ENCODE measurements at regions not wholly inside any gene's neighbourhood (a gene's known extent, or its start where the extent isn't known, plus 50 kb on each side); places are given as distances from the start of the nearest gene placed in this dataset.

DNA sequence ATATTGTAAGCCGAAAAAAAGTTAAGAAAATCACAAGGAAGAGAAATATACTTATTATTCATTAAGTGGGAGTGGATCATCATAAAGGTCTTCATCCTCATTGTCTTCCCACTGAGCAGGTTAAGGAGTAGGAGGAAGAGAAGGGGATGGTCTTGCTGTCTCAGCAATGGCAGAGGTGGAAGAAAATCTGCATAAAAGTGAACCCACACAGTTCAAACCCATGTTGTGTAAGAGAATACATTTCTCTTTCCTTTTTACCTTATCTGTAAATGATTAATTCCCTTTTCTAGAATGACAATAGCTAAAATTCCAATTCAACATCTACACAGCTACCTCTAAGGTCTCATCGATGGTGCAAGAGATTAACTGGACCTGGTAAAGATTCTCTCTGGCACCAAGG, 904.6 kb downstream of the EPHA3 start:
- H3K9me3 Mint-ChIP-seq = peaks cover 10% of the 10 kb centered on the region
- no peaks in the 10 kb centered on the region for H3K4me1 Mint-ChIP-seq (ENCODE audit: low read depth)
- H3K27me3 Mint-ChIP-seq (ENCODE audit: low read depth) = no peaks in the 10 kb centered on the region
- H3K4me3 Mint-ChIP-seq = no peak overlapping the region
- CTCF ChIA-PET = no interaction called here
- H3K36me3 Mint-ChIP-seq (ENCODE audit: low read depth) = no peaks in the 10 kb centered on the region
- no peak overlapping the region for H3K27ac Mint-ChIP-seq
- intact Hi-C loops (cut with micrococcal nuclease) = no loop called here
- DNase-seq = no peak

DNA sequence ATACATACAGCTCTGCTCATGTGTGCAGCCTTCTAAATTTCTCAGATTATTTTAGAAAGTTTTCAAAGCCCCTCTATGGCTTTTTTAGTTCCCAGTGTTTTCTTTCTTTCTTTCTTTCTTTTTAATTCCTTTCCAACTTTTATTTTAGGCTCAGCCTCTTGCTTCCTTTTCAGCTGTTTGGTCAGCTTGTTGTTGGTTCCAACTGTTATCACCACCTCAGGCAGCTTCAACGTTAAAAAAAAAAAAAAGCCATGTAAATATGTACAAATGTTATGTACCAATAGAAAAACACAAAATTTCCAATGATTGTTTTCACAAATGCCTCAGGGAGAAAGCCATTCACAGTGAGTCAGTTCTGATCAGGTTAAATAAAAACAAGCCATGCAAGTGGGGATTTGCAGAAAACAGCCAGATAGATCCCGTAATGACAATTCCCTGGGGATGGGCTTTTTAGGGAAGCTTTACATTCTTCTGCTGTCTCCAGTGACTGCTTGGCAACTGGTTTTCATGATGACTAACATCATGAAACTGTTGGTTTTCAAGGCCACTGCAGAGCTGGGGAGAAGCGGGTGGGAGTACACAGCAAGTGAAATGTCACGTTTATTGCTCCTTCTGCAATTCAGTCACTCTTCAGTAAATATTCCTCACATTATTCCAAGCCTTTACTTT, 908.4 kb downstream of the EPHA3 start:
- no peak for DNase-seq
- H3K36me3 Mint-ChIP-seq (ENCODE audit: low read depth) = no peaks in the 10 kb centered on the region
- no peak overlapping the region for H3K4me3 Mint-ChIP-seq
- intact Hi-C loops (cut with micrococcal nuclease) = no loop called here
- H3K27me3 Mint-ChIP-seq (ENCODE audit: low read depth) = no peaks in the 10 kb centered on the region
- H3K27ac Mint-ChIP-seq = no peak overlapping the region
- H3K9me3 Mint-ChIP-seq = peaks cover 6% of the 10 kb centered on the region
- H3K4me1 Mint-ChIP-seq (ENCODE audit: low read depth) = no peaks in the 10 kb centered on the region
- CTCF ChIA-PET = interaction anchor here (1.1 kb wide), 1 partner anchor 10 kb away, joined by 3 read pairs; no protein-coding TSS in a partner anchor

DNA sequence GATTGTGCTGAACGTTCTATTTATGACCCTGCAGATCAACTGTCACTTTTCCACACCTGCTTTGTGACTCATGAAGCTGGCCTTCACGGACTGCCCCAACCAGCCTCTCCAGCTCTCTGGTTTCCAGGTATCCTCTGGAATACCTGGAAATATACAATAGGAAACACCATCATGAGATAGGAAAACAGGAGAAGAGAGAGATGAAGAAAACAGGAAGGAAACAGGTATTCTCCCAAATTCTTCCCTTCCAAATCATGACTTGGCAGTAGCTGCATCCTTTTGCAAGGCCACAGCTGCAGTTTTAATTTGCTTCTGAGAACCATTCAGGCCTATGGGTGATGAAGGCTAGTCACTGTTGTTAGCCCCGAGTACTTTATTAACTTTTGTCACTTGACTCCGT, 909.1 kb downstream of the EPHA3 start:
- H3K36me3 Mint-ChIP-seq (ENCODE audit: low read depth) = no peaks in the 10 kb centered on the region
- no peak overlapping the region for H3K4me3 Mint-ChIP-seq
- peaks cover 4% of the 10 kb centered on the region for H3K9me3 Mint-ChIP-seq
- H3K27ac Mint-ChIP-seq = no peak overlapping the region
- no peak for DNase-seq
- H3K4me1 Mint-ChIP-seq (ENCODE audit: low read depth) = no peaks in the 10 kb centered on the region
- H3K27me3 Mint-ChIP-seq (ENCODE audit: low read depth) = no peaks in the 10 kb centered on the region
- intact Hi-C loops (cut with micrococcal nuclease) = no loop called here
- CTCF ChIA-PET = interaction anchor here (1.1 kb wide), 1 partner anchor 11 kb away, joined by 3 read pairs; no protein-coding TSS in a partner anchor

DNA sequence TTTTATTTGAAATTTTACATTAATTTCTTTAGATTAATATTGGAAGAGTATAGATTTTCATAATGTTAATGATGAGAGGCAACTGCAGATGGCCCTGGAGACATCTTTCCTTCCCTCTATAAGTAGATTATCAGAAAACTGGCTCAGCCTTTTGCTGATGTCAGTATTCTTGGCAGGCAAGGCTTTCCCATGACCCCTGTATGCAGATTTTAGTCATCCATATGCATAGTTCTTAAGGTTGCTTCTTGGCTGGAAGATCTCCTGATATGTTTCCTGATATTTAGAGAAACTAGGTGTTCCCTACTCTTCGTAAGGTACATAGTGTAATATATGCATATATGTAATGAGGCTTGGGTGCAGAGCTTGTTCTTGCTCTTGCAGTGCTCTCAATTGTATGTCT, 911.4 kb downstream of the EPHA3 start:
- CTCF ChIA-PET = no interaction called here
- intact Hi-C loops (cut with micrococcal nuclease) = no loop called here
- H3K9me3 Mint-ChIP-seq = peaks cover 1% of the 10 kb centered on the region
- H3K4me3 Mint-ChIP-seq = no peak overlapping the region
- no peak overlapping the region for H3K27ac Mint-ChIP-seq
- no peaks in the 10 kb centered on the region for H3K36me3 Mint-ChIP-seq (ENCODE audit: low read depth)
- H3K4me1 Mint-ChIP-seq (ENCODE audit: low read depth) = no peaks in the 10 kb centered on the region
- DNase-seq = no peak
- H3K27me3 Mint-ChIP-seq (ENCODE audit: low read depth) = no peaks in the 10 kb centered on the region

DNA sequence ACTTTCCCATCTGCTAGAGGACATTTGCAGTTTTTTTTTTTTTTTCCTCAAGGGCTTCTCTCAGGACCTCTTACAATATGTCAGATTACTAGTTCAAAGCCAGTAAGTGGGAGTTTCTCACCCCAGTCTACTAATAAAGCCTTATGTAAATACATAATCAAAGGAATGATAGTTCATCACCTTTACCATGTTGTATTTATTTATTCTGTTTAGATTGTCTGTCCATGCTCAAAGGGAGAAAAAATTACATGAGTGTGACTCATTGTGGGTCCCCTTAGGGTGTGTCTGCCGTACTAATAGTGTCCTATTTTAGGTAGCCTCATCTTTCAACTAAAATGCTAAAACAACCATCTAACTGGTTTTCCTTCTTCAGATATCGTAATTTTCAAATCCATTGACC, 917.6 kb downstream of the EPHA3 start:
- Mint-ChIP-seq H3K9me3 (peaks cover 1% of the 10 kb centered on the region), H3K4me1 (ENCODE audit: low read depth) (no peaks in the 10 kb centered on the region), H3K27ac (no peak overlapping the region), H3K36me3 (ENCODE audit: low read depth) (no peaks in the 10 kb centered on the region), H3K4me3 (no peak overlapping the region), H3K27me3 (ENCODE audit: low read depth) (no peaks in the 10 kb centered on the region)
- CTCF ChIA-PET = interaction anchor here (0.7 kb wide), 1 partner anchor 65 kb away, joined by 6 read pairs; no protein-coding TSS in a partner anchor
- no peak for DNase-seq
- intact Hi-C loops (cut with micrococcal nuclease) = no loop called here

DNA sequence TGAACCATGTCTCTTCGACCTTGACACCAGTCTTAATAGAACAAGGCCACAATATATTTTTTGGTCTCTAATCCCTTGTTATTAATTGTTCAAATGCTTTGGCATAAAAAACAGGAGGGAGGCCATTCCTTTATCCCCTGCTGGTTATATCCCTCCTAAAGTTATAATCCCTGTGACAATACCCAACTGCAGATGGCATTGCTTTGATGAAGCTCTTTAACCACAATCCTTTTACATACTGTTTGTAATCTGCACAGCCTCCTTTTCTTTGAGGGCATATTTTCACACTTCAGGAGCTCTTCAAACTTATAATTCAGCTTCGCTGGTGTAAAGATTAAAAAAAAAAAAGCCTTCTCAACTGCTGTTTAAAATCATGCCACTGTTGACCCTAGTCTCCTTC, 919.0 kb downstream of the EPHA3 start:
- Mint-ChIP-seq H3K9me3 (peaks cover 3% of the 10 kb centered on the region), H3K27me3 (ENCODE audit: low read depth) (no peaks in the 10 kb centered on the region), H3K36me3 (ENCODE audit: low read depth) (no peaks in the 10 kb centered on the region), H3K4me3 (no peak overlapping the region), H3K27ac (no peak overlapping the region), H3K4me1 (ENCODE audit: low read depth) (no peaks in the 10 kb centered on the region)
- intact Hi-C loops (cut with micrococcal nuclease) = no loop called here
- DNase-seq = no peak
- CTCF ChIA-PET = no interaction called here

DNA sequence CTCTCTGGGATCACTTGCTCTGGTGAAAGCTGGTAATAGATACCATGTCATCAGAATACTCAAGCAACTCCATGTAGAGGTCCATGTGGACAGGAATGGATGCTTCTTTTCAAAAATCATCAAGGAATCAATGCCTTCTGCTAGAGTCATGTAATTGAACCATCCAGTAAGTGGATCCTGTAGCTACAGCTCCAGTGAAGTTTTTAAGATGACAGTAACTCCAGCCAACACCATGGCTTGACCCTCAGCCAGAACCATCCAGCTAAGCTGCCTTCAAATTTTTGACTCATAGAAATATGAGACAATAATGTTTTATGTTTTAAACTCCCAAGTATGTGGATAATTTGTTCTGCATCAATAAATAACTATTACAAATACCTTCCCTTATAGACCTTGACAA, 923.7 kb downstream of the EPHA3 start:
- CTCF ChIA-PET = interaction anchor here (0.6 kb wide), 1 partner anchor 547 kb away, joined by 3 read pairs; no protein-coding TSS in a partner anchor
- Mint-ChIP-seq H3K4me3 (no peak overlapping the region), H3K9me3 (peaks cover 8% of the 10 kb centered on the region), H3K36me3 (ENCODE audit: low read depth) (no peaks in the 10 kb centered on the region), H3K27me3 (ENCODE audit: low read depth) (no peaks in the 10 kb centered on the region), H3K4me1 (ENCODE audit: low read depth) (no peaks in the 10 kb centered on the region), H3K27ac (no peak overlapping the region)
- intact Hi-C loops (cut with micrococcal nuclease) = no loop called here
- DNase-seq = no peak

DNA sequence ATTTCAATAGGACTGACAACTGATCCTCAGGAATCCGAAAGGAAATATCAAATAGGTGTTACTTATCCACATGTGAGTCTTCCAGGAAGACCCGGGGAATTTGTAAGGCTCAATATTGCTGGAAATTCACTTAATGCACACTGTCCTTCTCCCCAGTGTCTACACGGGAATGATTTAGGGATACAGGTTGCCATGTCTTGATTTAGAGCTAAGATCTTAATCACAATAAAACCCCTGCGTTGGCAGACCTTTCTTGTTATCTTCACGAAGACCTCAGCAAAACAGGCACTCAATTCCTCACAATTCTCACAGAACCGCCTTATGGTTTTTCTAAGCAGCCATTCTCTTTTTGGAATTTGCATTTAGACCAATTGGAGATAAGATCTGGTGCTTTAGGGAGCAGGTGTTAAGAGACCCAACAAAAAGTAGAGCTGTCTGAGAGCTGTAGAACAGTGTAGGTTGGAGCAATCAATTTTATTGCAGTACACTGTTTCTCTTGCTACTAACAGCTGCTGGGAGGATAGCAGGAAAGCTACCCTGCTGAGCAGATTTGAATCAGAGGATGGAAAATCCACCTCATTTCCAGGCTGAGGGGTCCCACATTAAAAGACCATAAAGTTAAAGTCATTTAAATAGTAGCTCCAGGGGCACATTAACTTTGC, 925.7 kb downstream of the EPHA3 start:
- no peak for DNase-seq
- intact Hi-C loops (cut with micrococcal nuclease) = no loop called here
- no peaks in the 10 kb centered on the region for H3K4me1 Mint-ChIP-seq (ENCODE audit: low read depth)
- CTCF ChIA-PET = no interaction called here
- no peak overlapping the region for H3K4me3 Mint-ChIP-seq
- H3K27ac Mint-ChIP-seq = no peak overlapping the region
- H3K9me3 Mint-ChIP-seq = peaks cover 10% of the 10 kb centered on the region
- no peaks in the 10 kb centered on the region for H3K27me3 Mint-ChIP-seq (ENCODE audit: low read depth)
- H3K36me3 Mint-ChIP-seq (ENCODE audit: low read depth) = no peaks in the 10 kb centered on the region

DNA sequence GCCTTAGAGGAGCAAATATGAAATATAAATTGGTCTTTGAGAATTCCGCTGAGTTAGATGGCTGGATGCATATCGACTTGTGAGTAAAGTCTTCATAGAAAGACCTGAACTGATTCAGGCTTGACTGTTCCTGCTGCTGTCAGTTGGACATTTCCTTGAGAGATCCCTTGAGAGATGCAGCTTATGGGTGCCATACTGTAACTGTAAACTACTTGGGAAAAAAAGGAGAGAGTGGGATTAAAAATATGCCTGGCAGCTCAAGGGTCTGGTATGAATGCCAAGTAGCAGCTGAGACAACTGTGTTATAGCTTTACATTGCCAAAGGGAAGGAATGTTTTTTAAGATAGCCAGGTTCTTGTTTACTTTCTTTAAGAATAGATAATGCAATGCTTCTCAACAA, 926.6 kb downstream of the EPHA3 start:
- Mint-ChIP-seq H3K27ac (no peak overlapping the region), H3K4me1 (ENCODE audit: low read depth) (no peaks in the 10 kb centered on the region), H3K27me3 (ENCODE audit: low read depth) (no peaks in the 10 kb centered on the region), H3K36me3 (ENCODE audit: low read depth) (no peaks in the 10 kb centered on the region), H3K9me3 (peaks cover 10% of the 10 kb centered on the region), H3K4me3 (no peak overlapping the region)
- intact Hi-C loops (cut with micrococcal nuclease) = no loop called here
- no peak for DNase-seq
- CTCF ChIA-PET = no interaction called here

DNA sequence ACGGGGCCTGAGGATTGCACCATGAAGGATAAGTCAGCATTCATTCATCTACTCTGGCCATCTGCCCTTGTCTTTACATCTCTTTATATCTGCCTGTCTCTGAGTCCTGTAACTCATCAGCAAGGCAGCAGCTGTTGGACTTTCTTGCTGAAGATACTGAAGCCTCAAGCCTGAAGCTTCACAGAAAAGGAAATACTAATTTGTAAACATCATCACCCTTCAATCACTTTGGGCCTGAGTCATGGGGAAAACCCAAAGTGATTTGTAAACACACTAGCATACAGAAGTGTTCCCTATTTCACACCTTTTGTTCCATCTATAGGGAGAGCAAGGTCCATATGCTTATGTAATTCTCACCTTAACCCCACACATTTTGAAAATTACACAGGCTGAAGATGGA, 928.2 kb downstream of the EPHA3 start:
- Mint-ChIP-seq H3K4me3 (no peak overlapping the region), H3K36me3 (ENCODE audit: low read depth) (no peaks in the 10 kb centered on the region), H3K9me3 (peaks cover 13% of the 10 kb centered on the region), H3K27me3 (ENCODE audit: low read depth) (no peaks in the 10 kb centered on the region), H3K27ac (no peak overlapping the region), H3K4me1 (ENCODE audit: low read depth) (no peaks in the 10 kb centered on the region)
- intact Hi-C loops (cut with micrococcal nuclease) = no loop called here
- CTCF ChIA-PET = no interaction called here
- DNase-seq = no peak

DNA sequence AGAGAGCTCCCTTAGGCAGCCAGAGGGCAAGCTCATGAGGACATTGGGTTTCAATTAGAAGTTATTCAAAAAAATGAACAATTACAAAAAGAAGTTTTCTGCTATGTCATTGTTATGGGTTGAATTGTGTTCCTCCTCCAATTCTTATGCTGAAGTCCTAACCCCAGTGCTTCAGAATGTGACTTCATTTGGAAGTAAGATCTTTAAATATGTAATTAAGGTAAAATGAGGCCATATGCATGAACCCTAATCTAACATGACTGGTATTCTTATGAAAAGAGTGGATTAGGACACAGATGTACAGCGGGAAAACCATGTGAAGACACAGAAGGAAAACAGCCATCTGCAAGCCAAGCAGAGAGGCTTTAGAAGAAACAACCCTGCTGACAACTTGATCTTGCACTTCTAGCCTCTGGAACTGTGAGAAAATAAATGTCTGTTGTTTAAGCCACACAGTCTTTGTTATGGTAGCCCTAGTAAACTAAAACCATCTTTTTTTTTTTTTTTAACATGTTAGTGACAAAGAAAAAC, 929.6 kb downstream of the EPHA3 start:
- no peak overlapping the region for H3K27ac Mint-ChIP-seq
- H3K27me3 Mint-ChIP-seq (ENCODE audit: low read depth) = no peaks in the 10 kb centered on the region
- H3K9me3 Mint-ChIP-seq = peaks cover 9% of the 10 kb centered on the region
- intact Hi-C loops (cut with micrococcal nuclease) = no loop called here
- DNase-seq = no peak
- CTCF ChIA-PET = no interaction called here
- no peaks in the 10 kb centered on the region for H3K4me1 Mint-ChIP-seq (ENCODE audit: low read depth)
- H3K4me3 Mint-ChIP-seq = no peak overlapping the region
- no peaks in the 10 kb centered on the region for H3K36me3 Mint-ChIP-seq (ENCODE audit: low read depth)

DNA sequence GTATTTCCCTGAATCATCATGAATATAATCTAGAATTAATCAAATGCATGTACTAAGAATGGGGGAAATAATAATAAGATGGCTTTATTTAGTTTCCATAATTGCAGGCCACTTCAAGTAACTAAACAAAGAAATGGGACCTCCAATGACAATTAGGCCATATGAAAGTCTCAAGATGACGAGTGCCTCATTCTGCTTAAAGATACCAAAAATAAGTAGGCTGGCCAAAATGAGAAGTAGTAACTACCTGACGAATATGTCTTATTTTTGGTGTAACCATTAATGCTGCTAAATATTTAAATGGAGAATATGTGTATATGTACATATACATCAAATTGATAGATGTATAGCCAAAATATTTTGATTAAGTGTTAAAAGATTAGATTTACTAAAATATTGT, 932.6 kb downstream of the EPHA3 start:
- Mint-ChIP-seq H3K27ac (no peak overlapping the region), H3K4me3 (no peak overlapping the region), H3K9me3 (peaks cover 9% of the 10 kb centered on the region), H3K36me3 (ENCODE audit: low read depth) (no peaks in the 10 kb centered on the region), H3K27me3 (ENCODE audit: low read depth) (no peaks in the 10 kb centered on the region), H3K4me1 (ENCODE audit: low read depth) (no peaks in the 10 kb centered on the region)
- intact Hi-C loops (cut with micrococcal nuclease) = no loop called here
- DNase-seq = no peak
- CTCF ChIA-PET = no interaction called here

DNA sequence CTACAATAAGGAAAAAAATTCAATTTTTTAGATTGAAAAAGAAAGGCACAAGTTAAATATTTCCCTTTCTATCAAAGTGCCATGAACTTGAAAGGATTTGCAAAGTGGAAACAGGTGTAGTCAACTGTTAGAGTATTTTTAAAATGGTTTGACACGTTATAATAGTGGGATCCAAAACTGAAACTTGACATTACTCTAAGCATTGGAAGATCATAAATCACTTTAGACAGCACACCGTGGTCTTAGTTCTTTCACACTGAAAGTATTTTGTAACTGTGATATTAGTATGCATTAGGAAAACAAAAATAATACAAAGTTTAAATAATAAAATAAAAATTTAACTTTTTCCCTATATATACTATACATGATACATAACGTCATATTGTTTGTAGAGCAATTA, 933.1 kb downstream of the EPHA3 start:
- peaks cover 8% of the 10 kb centered on the region for H3K9me3 Mint-ChIP-seq
- CTCF ChIA-PET = no interaction called here
- no peak for DNase-seq
- H3K4me1 Mint-ChIP-seq (ENCODE audit: low read depth) = no peaks in the 10 kb centered on the region
- no peaks in the 10 kb centered on the region for H3K36me3 Mint-ChIP-seq (ENCODE audit: low read depth)
- no peak overlapping the region for H3K4me3 Mint-ChIP-seq
- no peaks in the 10 kb centered on the region for H3K27me3 Mint-ChIP-seq (ENCODE audit: low read depth)
- no peak overlapping the region for H3K27ac Mint-ChIP-seq
- intact Hi-C loops (cut with micrococcal nuclease) = no loop called here
